Endothelial cell of umbilical vein (primary cell): ENCODE measurements at regions not wholly inside any gene's neighbourhood (a gene's known extent, or its start where the extent isn't known, plus 50 kb on each side); places are given as distances from the start of the nearest gene placed in this dataset.
"Not testable (repeated sequence)": the region's sequence is repeated elsewhere in the genome, so short reads cannot be mapped to it uniquely, and the experiment has no call there.

Experiments
- BruUV-seq: library from RNA; stranded (reverse); fragments of 400-500 nt; replicated peaks from 2 replicates; lab custom pipeline; 2021; lab: Mats Ljungman, UMichigan
- CTCF ChIA-PET: fragments of 300-600, 350-600 bp; sonication (Branson Sonifier 250); formaldehyde crosslinking; loops from one replicate; lab custom pipeline; 2021; ENCODE audit warnings: antibody characterized with exemption, inconsistent platforms; lab: Charles Lee
- POLR2A ChIA-PET: fragments of 300-600, 350-600 bp; sonication (Branson Sonifier 250); formaldehyde crosslinking; loops from one replicate; lab custom pipeline; 2021; ENCODE audit warnings: antibody characterized with exemption, inconsistent platforms; lab: Charles Lee
- DNase-seq: peaks from one replicate; pipeline ENCODE4 v3.0.0-alpha.2; 2011; ENCODE audit warnings: low read depth, low spot score
- FAIRE-seq: peaks from 2 replicates; lab custom pipeline; 2011; peaks lifted over from hg19 to GRCh38; lab: Jason Lieb, UNC
- H2AFZ ChIP-seq: 2 replicates; pipeline ENCODE4 v1.6.0; 2012; ENCODE audit warnings: low read depth, low read length, control low read depth, inconsistent platforms
- H3K27ac ChIP-seq: 2 replicates; pipeline ENCODE4 v1.5.1; 2011; ENCODE audit warnings: low read depth, mild to moderate bottlenecking, control low read depth, low read length, moderate library complexity; ENCODE audit not compliant: insufficient read depth
- H3K27me3 ChIP-seq, 2 experiments: 2 replicates each; pipeline versions ENCODE4 v1.6.0 to v1.6.1; 2011; ENCODE audit warnings: low read length in 2 of 2, mixed read lengths in 1 of 2; ENCODE audit not compliant: control insufficient read depth in 2 of 2, insufficient read depth in 2 of 2
- H3K36me3 ChIP-seq, 2 experiments: 2 replicates in 1 of 2; 3 replicates in 1 of 2; pipeline ENCODE4 v1.5.1; 2011; ENCODE audit warnings: low read length in 2 of 2, mild to moderate bottlenecking in 1 of 2, moderate library complexity in 1 of 2; ENCODE audit not compliant: control insufficient read depth in 2 of 2, insufficient read depth in 2 of 2; ENCODE audit errors: extremely low read depth in 1 of 2
- H3K4me1 ChIP-seq: 3 replicates; pipeline ENCODE4 v1.5.1; 2011; ENCODE audit warnings: mild to moderate bottlenecking, low read length; ENCODE audit not compliant: control insufficient read depth, insufficient read depth; ENCODE audit errors: extremely low read depth
- H3K4me2 ChIP-seq: 2 replicates; pipeline ENCODE4 v1.6.1; 2011; ENCODE audit warnings: low read length, control low read depth, mixed read lengths; ENCODE audit not compliant: insufficient read depth
- H3K4me3 ChIP-seq, 3 experiments: fragments of 200-600 bp in 1 of 3; sonication (generic), shearing (Covaris generic) in 1 of 3; replicated peaks in 1 of 3; 2 replicates each; pipeline ENCODE4 v1.5.1; 2011 to 2016; ENCODE audit warnings: control low read depth in 3 of 3, low read length in 3 of 3, mild to moderate bottlenecking in 2 of 3, inconsistent platforms in 1 of 3, low read depth in 1 of 3, moderate library complexity in 1 of 3; ENCODE audit not compliant: insufficient read depth in 1 of 3
- H3K79me2 ChIP-seq: 2 replicates; pipeline ENCODE4 v1.6.0; 2012; ENCODE audit warnings: low read length, inconsistent platforms; ENCODE audit not compliant: control insufficient read depth, insufficient read depth
- H3K9ac ChIP-seq: replicated peaks from 2 replicates; pipeline ENCODE3; 2011; ENCODE audit warnings: low read length, control low read depth; ENCODE audit not compliant: insufficient read depth; ENCODE audit errors: extremely low read depth
- H3K9me1 ChIP-seq: replicated peaks from 3 replicates; pipeline ENCODE4 v1.6.0; 2011; ENCODE audit warnings: mild to moderate bottlenecking, low read length; ENCODE audit not compliant: control insufficient read depth, insufficient read depth; ENCODE audit errors: extremely low read depth
- H3K9me3 ChIP-seq: replicated peaks from 2 replicates; pipeline ENCODE4 v1.5.1; 2012; ENCODE audit warnings: low read length, inconsistent platforms; ENCODE audit not compliant: control insufficient read depth, insufficient read depth
- H4K20me1 ChIP-seq: replicated peaks from 2 replicates; pipeline ENCODE3; 2011; ENCODE audit warnings: mild to moderate bottlenecking, low read length; ENCODE audit not compliant: control insufficient read depth, insufficient read depth; ENCODE audit errors: extremely low read depth
- EZH2 ChIP-seq: IDR thresholded peaks from 2 replicates; pipeline ENCODE4 v1.6.1; 2012; ENCODE audit warnings: borderline replicate concordance, low read depth, mild to moderate bottlenecking, moderate library complexity, low read length, inconsistent platforms; ENCODE audit not compliant: severe bottlenecking
- FOS ChIP-seq: IDR thresholded peaks from 2 replicates; pipeline ENCODE4 v1.6.1; 2011; ENCODE audit warnings: mild to moderate bottlenecking, low read length, moderate library complexity, borderline replicate concordance; ENCODE audit not compliant: insufficient read depth
- MAX ChIP-seq: IDR thresholded peaks from 2 replicates; pipeline ENCODE4 v1.6.1; 2011; ENCODE audit not compliant: insufficient read depth, insufficient read length
- POLR2AphosphoS5 ChIP-seq: IDR thresholded peaks from 2 replicates; pipeline ENCODE4 v1.6.1; 2012; ENCODE audit warnings: low read depth, mild to moderate bottlenecking, control low read depth, low read length, moderate library complexity; ENCODE audit not compliant: insufficient read depth
- dilution Hi-C: fragments of 300-500 bp; cut with MboI; formaldehyde crosslinking; loops from one replicate; pipeline ENCODE4 v1.15.0; 2019; ENCODE audit warnings: low sequenced_read_pairs; ENCODE audit not compliant: extremely low pct_ligation_motif_present
- intact Hi-C: fragments of 100-400 bp; cut with micrococcal nuclease; formaldehyde crosslinking; loops from one replicate; pipeline ENCODE4 v1.10.0; 2022

DNA sequence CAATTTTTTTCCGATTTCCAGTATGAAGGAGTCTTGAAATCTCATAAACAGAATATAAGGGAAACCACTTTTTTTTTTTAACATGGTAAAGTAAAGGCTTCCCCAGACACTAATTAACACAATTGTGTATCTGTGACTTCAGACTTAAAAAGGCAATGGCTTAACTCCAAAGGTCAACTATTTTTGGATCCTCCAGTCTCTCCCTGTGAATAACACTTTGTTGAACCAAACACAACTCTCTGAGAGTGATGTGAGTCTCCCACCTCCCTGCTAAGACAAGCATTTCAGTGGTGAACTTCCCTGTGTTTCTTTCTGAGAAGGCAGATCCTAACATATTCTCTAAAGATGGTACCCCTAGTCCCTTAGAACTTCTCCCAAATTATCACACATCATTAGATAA lies 219.6 kb upstream of the RBBP8 start:
- Histone ChIP-seq H3K9me3 (no peaks in the 10 kb centered on the region), H3K27me3 (peaks cover 7 to 10% of the 10 kb centered on the region in 2 experiments), H3K4me1 (peaks cover 6% of the 10 kb centered on the region), H3K9ac (no peak overlapping the region), H3K4me2 (no peak overlapping the region), H3K36me3 (no peaks in the 10 kb centered on the region), H2AFZ (no peak overlapping the region), H4K20me1 (no peaks in the 10 kb centered on the region), H3K4me3 (no peak overlapping the region), H3K27ac (no peak overlapping the region), H3K79me2 (no peaks in the 10 kb centered on the region), H3K9me1 (no peaks in the 10 kb centered on the region)
- intact Hi-C loops: no loop called here
- ChIA-PET POLR2A (no interaction called here), CTCF (no interaction called here)
- TF ChIP-seq POLR2AphosphoS5 (no peak), EZH2 (no peak), FOS (no peak), MAX (no peak)
- BruUV-seq: no TSS peak
- dilution Hi-C loops: no loop called here
- DNase-seq: no peak
- no peak for FAIRE-seq

- POLR2A ChIA-PET, FAIRE-seq, H3K4me2 ChIP-seq, H3K4me1 ChIP-seq, H3K27ac ChIP-seq, H3K79me2 ChIP-seq, H2AFZ ChIP-seq, BruUV-seq, H4K20me1 ChIP-seq, dilution Hi-C loops, H3K4me3 ChIP-seq, H3K9ac ChIP-seq, H3K9me3 ChIP-seq, H3K9me1 ChIP-seq, intact Hi-C loops, DNase-seq, H3K36me3 ChIP-seq: not testable (repeated sequence)
- peaks cover 10 to 12% of the 10 kb centered on the region in 2 experiments for H3K27me3 ChIP-seq
- CTCF ChIA-PET: interaction anchor here (1.2 to 1.7 kb wide), 4 partner anchors 10 to 81 kb away, joined by 3 to 4 read pairs (median 4); no protein-coding TSS in a partner anchor
Observed at GRCh38 chr18:22717536-22717935, 215.6 kb upstream of the RBBP8 start.
